ENCODE measurements at regions not wholly inside any gene's neighbourhood (a gene's known extent, or its start where the extent isn't known, plus 50 kb on each side); places are given as distances from the start of the nearest gene placed in this dataset.

GRCh38 chr2:117481608-117482007 is 332.9 kb upstream of the DDX18 start:
- no peak overlapping the region for H2BK5ac ChIP-seq (ENCODE audit: low read depth, low read length, poor library complexity, severe bottlenecking)
- peaks cover 19% of the 10 kb centered on the region for H3K9me3 ChIP-seq (ENCODE audit: control insufficient read depth, insufficient read depth, low read length)
- H3K4me3 ChIP-seq (ENCODE audit: insufficient read depth, low read depth, low read length) = no peak overlapping the region
- H3K4me2 ChIP-seq (ENCODE audit: low read depth, low read length) = no peak overlapping the region
- H3K9me1 ChIP-seq (ENCODE audit: insufficient read depth, low read length) = no peaks in the 10 kb centered on the region
- ChIA-PET CTCF (no interaction called here), POLR2A (ENCODE audit: unreplicated experiment) (no interaction called here)
- no CpG with 5 or more reads among the region's 1 CpG for WGBS, 2 experiments (ENCODE audit: extremely low coverage in 2 of 2, insufficient read length in 1 of 2)
- H3K9ac ChIP-seq (ENCODE audit: low read depth, low read length) = no peak overlapping the region
- no peak overlapping the region for H2AK9ac ChIP-seq (replicated peaks; ENCODE audit: low read depth, low read length, poor library complexity)
- no peaks in the 10 kb centered on the region for H4K20me1 ChIP-seq (ENCODE audit: insufficient read depth, low read length)
- no peak overlapping the region for H2AK5ac ChIP-seq (ENCODE audit: low read depth, low read length)
- H2AFZ ChIP-seq (replicated peaks; ENCODE audit: low read length, poor library complexity) = no peak overlapping the region
- no peak overlapping the region for H2BK15ac ChIP-seq (ENCODE audit: low read depth, low read length)
- H3K36me3 ChIP-seq (ENCODE audit: control insufficient read depth, insufficient read depth, low read length) = no peaks in the 10 kb centered on the region
- dilution Hi-C loops (cut with HindIII; ENCODE audit: low sequenced_read_pairs, unreplicated experiment) = no loop called here
- TF ChIP-seq CTCF (conservative IDR thresholded peaks at IDR 0.05; ENCODE audit: low read depth, low read length) (no peak), MAZ (IDR thresholded peaks at IDR 0.05; ENCODE audit: borderline replicate concordance, low read depth, low read length) (no peak)
- no peak overlapping the region for H3K14ac ChIP-seq (replicated peaks; ENCODE audit: low read depth, low read length)
- no peak overlapping the region for H3K23ac ChIP-seq (ENCODE audit: low read depth, low read length)
- H3K27me3 ChIP-seq (ENCODE audit: control insufficient read depth, insufficient read depth, low read length) = no peaks in the 10 kb centered on the region
- in situ Hi-C loops (cut with MboI; ENCODE audit: low sequenced_read_pairs) = no loop called here
- ATAC-seq (ENCODE audit: low read depth) = no peak
- no peak overlapping the region for H2BK20ac ChIP-seq (ENCODE audit: low read depth, low read length)
- BruUV-seq (replicated peaks) = no TSS peak
- H4K91ac ChIP-seq (ENCODE audit: insufficient read depth, low read depth, low read length) = no peak overlapping the region
- H3K79me1 ChIP-seq (ENCODE audit: low read depth in 1 of 2, low read length in 2 of 2) = no peaks in the 10 kb centered on the region
- no peak overlapping the region for H3K56ac ChIP-seq (ENCODE audit: extremely low read depth, insufficient read depth, low read length)
- H3K27ac ChIP-seq (ENCODE audit: insufficient read depth, low read length) = no peak overlapping the region
- H4K5ac ChIP-seq (ENCODE audit: low read depth, low read length) = no peak overlapping the region
- no peaks in the 10 kb centered on the region for H3K4me1 ChIP-seq (ENCODE audit: control insufficient read depth, insufficient read depth, low read length)
- no peak overlapping the region for H3K4ac ChIP-seq (ENCODE audit: low read depth, low read length)
- H2BK120ac ChIP-seq (ENCODE audit: low read depth, low read length) = no peak overlapping the region
- no peak overlapping the region for H3K18ac ChIP-seq (ENCODE audit: low read depth, low read length)
- DNase-seq = no peak
- intact Hi-C loops (cut with micrococcal nuclease) = no loop called here
- H4K8ac ChIP-seq (ENCODE audit: low read depth in 2 of 2, low read length in 2 of 2) = no peak overlapping the region
